ENCODE measurements at regions not wholly inside any gene's neighbourhood (a gene's known extent, or its start where the extent isn't known, plus 50 kb on each side); places are given as distances from the start of the nearest gene placed in this dataset.
"Not testable (repeated sequence)": the region's sequence is repeated elsewhere in the genome, so short reads cannot be mapped to it uniquely, and the experiment has no call there.

- DNase-seq = not testable (repeated sequence)
These were observed 128.6 kb downstream of the ACTR3 start for GRCh38 chr2:114018464-114018863.

GRCh38 chr2:114020668-114021067, 130.8 kb downstream of the ACTR3 start:
- DNase-seq = no peak

- no peak for DNase-seq
These were observed 132.6 kb downstream of the ACTR3 start for GRCh38 chr2:114022360-114023085.

GRCh38 chr2:114024326-114024725, 134.4 kb downstream of the ACTR3 start:
- DNase-seq = no peak

- no peak for DNase-seq
These were observed 135.1 kb downstream of the ACTR3 start for GRCh38 chr2:114025030-114025429.

GRCh38 chr2:114027437-114027836, 137.5 kb downstream of the ACTR3 start:
- DNase-seq = no peak

- DNase-seq = no peak
These were observed 142.0 kb downstream of the ACTR3 start for GRCh38 chr2:114031605-114032505.

GRCh38 chr2:114032705-114033104, 142.8 kb downstream of the ACTR3 start:
- no peak for DNase-seq

GRCh38 chr2:114034742-114035141, 144.9 kb downstream of the ACTR3 start:
- DNase-seq = peak; percentile 27

- no peak for DNase-seq
These were observed 148.8 kb downstream of the ACTR3 start for GRCh38 chr2:114038710-114039109.

GRCh38 chr2:114039677-114040076, 149.8 kb downstream of the ACTR3 start:
- no peak for DNase-seq

- DNase-seq = no peak
These were observed 150.9 kb downstream of the ACTR3 start for GRCh38 chr2:114040826-114041225.

GRCh38 chr2:114044985-114045384, 155.1 kb downstream of the ACTR3 start:
- no peak for DNase-seq

- no peak for DNase-seq
These were observed 156.5 kb downstream of the ACTR3 start for GRCh38 chr2:114046373-114046772.

GRCh38 chr2:114046866-114047435, 157.1 kb downstream of the ACTR3 start:
- DNase-seq = no peak

- DNase-seq = no peak
These were observed 159.4 kb downstream of the ACTR3 start for GRCh38 chr2:114049280-114049679.

- no peak for DNase-seq
These were observed 159.9 kb downstream of the ACTR3 start for GRCh38 chr2:114049826-114050225.

- no peak for DNase-seq
These were observed 166.6 kb downstream of the ACTR3 start for GRCh38 chr2:114056294-114057143.

GRCh38 chr2:114057638-114058037, 167.7 kb downstream of the ACTR3 start:
- no peak for DNase-seq

GRCh38 chr2:114061566-114062098, 171.7 kb downstream of the ACTR3 start:
- no peak for DNase-seq

- no peak for DNase-seq
These were observed 173.5 kb downstream of the ACTR3 start for GRCh38 chr2:114063346-114063745.

GRCh38 chr2:114065731-114066130, 175.8 kb downstream of the ACTR3 start:
- DNase-seq = no peak
